Fibroblast of peridontal ligament (primary cell): ENCODE measurements at regions not wholly inside any gene's neighbourhood (a gene's known extent, or its start where the extent isn't known, plus 50 kb on each side); places are given as distances from the start of the nearest gene placed in this dataset.
"Not testable (repeated sequence)": the region's sequence is repeated elsewhere in the genome, so short reads cannot be mapped to it uniquely, and the experiment has no call there.

Experiments used
- DNase-seq: peaks from one replicate; pipeline ENCODE4 v3.0.0-alpha.2; 2010; ENCODE audit errors: extremely low read depth

- DNase-seq = no peak
These were observed 826.9 kb downstream of the UQCRFS1 start for GRCh38 chr19:28386066-28386465.

DNA sequence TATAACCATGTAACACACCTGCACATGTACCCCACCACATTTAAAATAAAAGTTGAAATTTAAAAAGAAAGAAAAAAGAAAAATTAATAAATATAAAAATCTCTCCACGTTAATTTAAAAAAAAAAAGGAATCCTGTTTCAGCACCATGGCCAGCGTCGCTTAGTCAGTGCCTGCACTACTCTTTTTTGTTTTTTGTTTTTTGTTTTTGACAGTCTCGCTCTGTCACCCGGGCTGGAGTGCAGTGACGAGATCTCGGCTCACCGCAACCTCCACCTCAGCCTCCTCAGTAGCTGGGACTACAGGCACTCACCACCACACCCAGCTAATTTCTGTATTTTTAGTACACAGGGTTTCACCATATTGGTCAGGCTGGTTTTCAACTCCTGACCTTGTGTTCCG, 835.9 kb downstream of the UQCRFS1 start:
- peak; percentile 1 for DNase-seq

GRCh38 chr19:28374971-28375370, 838.0 kb downstream of the UQCRFS1 start:
- DNase-seq = no peak

DNA sequence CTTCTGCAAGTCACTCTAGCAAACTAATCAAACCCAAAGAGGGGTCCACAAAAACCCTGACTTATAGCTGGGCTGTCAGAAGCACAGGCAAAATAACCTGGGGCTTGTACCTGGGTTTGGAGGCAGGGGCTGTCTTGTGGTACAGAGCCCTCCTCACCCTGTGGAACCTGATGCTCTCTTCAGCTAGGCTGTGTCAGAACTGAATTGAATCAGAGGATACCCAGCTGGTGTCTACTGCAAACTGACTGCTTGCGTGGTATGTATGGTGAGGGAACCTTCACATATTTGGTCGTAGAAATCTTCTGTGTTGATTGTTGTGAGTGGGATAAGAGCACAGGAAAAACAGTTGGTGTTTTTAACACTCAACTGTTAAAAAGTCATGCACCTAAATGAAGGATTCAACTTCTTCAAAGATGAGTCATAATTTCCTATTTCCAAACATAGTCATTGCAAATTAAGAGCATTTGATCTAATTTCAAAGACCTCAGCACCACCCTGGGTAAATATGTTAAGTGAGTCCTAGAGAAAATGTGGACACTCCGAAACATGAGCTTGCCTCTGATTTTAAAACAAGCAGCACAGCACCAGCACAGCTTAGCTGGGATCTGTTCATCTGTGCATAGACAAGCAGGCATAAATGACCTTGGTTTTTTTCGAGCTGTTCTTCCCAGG, 840.2 kb downstream of the UQCRFS1 start:
- no peak for DNase-seq

GRCh38 chr19:28367146-28367545, 845.8 kb downstream of the UQCRFS1 start:
- no peak for DNase-seq

DNA sequence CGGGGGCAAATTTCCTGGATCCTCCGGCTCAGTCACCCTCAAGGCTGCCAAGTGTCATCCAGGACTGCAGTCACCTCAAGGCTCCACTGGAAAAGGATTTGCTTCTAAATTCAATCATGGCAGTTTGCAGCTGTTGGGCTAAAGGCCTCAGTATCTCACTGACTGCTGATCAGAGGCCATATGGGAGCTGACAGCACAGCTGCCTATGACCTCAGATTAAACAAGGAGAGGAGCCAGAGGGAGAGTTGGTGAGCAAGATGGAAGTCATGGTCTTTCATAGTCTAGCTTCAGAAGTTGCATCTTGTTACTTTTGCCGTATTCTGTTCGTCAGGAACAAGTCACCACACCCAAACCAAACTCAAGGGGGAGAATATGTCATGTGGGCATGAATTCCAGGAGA, 849.7 kb downstream of the UQCRFS1 start:
- no peak for DNase-seq

DNA sequence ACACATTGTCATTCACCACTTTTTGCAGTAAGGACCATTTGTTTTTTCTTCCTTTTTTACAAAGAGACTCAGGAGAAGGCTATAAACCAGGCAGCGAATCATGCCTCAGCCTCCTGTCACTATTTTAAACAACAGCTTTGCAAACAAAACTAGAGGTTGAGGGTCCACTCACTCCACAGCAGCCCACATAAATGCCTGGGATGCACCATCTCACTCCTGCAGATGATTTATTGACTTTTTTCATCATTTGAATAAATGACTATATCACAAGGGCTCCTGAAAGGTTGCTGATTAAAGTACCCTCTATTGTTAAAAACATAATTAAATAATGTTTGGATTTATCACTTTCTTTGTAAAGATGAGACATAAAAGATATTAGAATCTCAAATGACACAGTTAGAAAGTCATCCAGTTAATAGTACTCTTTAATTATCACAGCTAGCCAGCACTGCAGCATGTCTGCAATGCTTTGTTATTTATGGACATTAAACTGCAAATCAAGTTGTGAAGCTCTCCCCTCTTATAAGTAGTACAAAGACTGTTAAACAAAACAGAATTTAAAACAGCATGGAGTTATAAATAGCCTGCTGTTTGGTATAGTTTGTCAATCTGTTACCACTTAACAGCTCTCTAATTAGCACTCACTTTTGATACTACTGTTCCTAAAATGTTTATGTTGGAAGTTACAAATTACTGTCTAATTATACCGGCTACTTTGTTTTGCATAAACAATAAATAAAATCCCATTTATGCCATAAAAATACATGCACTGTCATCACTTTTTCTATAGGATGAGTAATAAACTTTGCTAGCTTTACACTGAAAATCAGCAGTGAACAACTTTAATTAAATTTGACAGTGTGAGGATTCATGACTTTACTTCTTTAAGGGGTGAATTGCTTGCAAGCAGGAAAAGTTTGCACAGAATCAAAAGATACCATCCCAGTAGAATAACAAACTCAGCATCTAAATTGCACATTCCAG, 853.2 kb downstream of the UQCRFS1 start:
- no peak for DNase-seq

GRCh38 chr19:28358633-28359032, 854.3 kb downstream of the UQCRFS1 start:
- no peak for DNase-seq

DNA sequence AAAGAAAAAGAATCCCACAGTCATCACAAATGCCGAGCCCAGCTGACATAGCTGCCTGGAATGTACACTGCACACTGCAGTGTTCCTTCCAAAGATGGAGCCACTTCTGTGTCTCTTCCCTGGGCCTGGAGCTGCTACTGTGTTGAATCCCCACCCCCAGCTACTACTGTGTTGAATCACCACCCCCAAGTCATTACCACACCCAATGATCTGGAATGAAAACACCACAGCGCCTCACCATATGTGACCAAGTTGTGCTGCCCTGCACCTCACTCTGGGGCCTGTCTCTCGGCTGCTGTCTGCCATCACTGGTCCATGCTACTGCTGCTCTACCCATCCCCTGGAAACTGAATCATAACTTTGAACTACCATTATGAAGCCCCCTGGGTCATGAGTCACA, 861.2 kb downstream of the UQCRFS1 start:
- DNase-seq = no peak

- DNase-seq = not testable (repeated sequence)
These were observed 861.6 kb downstream of the UQCRFS1 start for GRCh38 chr19:28351321-28351720.

DNA sequence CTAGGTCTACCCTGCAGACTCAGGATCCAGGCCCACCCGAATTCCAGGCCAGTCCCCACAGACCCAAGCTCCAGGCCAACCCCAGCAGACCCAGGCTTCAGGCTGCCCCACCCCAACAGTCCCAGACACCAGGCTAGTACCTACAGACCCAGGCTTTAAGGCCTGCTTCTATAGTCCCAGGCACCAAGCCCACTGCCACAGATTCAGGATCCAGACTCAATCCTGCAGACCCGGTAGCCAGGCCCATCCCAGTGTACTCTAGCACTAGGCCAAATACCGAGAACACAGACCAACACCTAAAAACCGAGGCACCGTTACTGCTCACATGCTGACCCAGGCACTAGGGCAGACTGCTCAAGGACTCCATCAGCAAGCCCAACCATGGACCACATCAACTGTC, 862.3 kb downstream of the UQCRFS1 start:
- no peak for DNase-seq

DNA sequence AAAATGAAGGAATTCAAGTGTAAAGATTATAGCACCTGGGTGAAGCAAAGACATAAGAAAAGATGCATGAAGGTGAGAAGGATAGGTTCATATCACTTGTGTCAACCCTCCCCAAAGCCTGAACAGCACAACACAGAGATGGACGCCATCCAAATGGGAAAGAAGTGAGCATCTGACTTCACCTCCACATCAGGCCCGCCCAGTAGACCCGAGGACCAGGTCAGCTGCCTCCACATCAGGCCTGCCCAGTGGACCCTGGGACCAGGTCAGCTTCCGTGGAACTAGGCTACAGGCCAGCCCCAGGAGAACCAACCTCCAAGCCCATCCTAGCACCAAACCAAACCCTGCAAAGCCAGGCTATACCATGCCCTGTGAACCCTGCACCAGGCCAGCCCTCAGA, 862.9 kb downstream of the UQCRFS1 start:
- DNase-seq = no peak

DNA sequence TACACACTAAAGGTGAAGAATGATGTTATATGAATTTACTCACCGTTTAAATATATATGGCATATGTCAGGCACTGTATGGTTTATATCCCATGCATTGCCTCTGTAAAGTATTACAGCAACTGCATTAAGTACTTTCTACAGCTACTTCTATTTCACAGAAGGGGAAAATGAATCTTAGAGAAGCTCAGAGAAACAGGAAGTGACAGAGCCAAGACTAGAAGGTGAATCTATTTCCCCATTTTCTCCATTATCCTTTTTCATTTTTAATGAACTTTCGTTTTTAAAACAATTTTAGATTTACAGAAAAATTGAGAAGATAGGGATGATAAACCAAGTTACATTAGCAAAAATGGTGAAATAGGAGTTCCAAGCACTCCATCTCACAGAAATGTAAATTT, 863.3 kb downstream of the UQCRFS1 start:
- no peak for DNase-seq

GRCh38 chr19:28345811-28346210, 867.1 kb downstream of the UQCRFS1 start:
- no peak for DNase-seq

- DNase-seq = no peak
These were observed 871.1 kb downstream of the UQCRFS1 start for GRCh38 chr19:28341810-28342350.

DNA sequence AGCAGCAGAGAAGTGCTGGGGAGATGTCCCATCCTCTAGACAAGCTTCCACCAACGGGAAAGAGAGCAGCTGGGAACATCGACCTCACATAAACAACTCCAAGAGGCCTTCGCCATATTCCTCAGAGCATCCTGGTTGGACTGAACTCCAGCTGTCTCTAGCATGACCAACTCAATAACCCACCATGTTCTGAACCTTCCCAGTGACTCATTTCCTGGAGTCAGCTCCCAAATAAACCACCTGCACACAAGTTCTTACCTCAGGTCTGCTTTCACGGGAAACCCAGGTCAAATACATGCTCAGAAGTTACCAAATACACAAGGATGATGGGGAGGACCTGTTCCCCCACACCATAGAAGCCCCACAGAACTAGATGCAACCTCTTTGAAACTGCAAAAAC, 878.5 kb downstream of the UQCRFS1 start:
- no peak for DNase-seq

DNA sequence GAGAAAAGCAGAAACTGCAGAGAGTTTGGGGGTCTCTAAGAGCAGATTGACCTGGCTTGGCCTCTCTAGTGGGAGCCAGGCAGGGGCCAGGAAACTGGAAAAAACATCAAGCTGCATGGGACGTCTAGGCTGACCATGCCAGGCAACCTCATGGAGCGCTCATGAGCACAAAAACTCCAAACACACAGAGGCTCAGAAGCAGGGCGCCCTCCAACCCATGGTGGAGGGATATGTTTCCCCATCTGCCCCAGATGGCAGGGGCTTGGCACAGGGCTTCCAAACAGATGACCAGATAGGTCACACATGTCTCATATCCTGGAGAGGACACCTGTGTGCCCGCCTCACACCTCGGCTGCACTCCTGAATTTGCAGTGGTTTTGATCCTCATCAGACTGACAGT, 879.0 kb downstream of the UQCRFS1 start:
- no peak for DNase-seq

DNA sequence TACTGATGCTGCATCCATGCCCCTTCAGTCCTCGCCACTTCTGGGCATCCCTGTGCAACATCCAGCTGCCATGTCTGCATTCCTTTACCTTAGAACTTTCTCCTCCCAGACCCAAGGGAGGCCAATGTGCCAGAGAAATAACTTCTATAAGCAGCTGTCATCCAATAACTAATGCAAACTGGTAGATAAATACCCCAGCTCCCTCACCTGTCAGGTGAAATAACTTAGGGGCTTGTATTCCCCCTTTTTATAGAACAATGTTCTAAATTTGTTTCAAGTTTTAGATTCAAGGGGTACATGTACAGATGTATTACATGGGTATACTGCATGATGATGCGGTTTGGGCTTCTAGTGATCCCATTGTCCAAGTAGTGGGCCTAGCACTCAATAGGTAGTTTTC, 880.1 kb downstream of the UQCRFS1 start:
- no peak for DNase-seq

- no peak for DNase-seq
These were observed 880.6 kb downstream of the UQCRFS1 start for GRCh38 chr19:28332351-28332750.

- no peak for DNase-seq
These were observed 881.4 kb downstream of the UQCRFS1 start for GRCh38 chr19:28331596-28331995.

GRCh38 chr19:28330831-28331230, 882.1 kb downstream of the UQCRFS1 start:
- no peak for DNase-seq

GRCh38 chr19:28329429-28329828, 883.5 kb downstream of the UQCRFS1 start:
- DNase-seq = no peak

DNA sequence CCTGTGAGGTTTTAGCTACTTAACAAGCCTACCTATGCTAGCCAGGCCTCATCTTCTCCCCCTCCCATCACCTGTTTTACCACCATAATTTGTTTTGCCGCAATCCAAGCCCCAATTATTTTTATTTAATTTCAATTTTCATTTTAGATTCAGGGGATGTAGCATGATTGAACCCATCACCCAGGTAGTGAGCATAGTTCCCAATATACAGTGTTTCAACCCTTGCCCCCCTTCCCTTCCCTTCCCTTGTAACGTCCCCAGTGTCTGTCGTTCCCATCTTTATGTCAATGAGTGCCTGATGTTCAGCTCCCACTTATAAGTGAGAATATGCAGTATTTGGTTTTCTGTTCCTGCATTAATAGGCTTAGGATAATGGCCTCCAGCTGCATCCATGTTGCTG, 885.0 kb downstream of the UQCRFS1 start:
- DNase-seq = no peak
